HG02884 (cell line): ENCODE measurements at regions not wholly inside any gene's neighbourhood (a gene's known extent, or its start where the extent isn't known, plus 50 kb on each side); places are given as distances from the start of the nearest gene placed in this dataset.

Experiments used
- ATAC-seq: cut with Tn5 transposase; IDR thresholded peaks from one replicate; pipeline ENCODE4 v1.9.1; 2021; ENCODE audit warnings: mild to moderate bottlenecking, moderate library complexity; ENCODE audit not compliant: unreplicated experiment

GRCh38 chr19:29263305-29264135, 50.6 kb upstream of the UQCRFS1 start:
- peak; percentile 62 for ATAC-seq

- no peak for ATAC-seq
These were observed 51.9 kb upstream of the UQCRFS1 start for GRCh38 chr19:29264897-29265296.

- no peak for ATAC-seq
These were observed 52.5 kb upstream of the UQCRFS1 start for GRCh38 chr19:29265436-29265835.

GRCh38 chr19:29266001-29266400, 53.0 kb upstream of the UQCRFS1 start:
- ATAC-seq = no peak

- no peak for ATAC-seq
These were observed 53.7 kb upstream of the UQCRFS1 start for GRCh38 chr19:29266603-29267002.

GRCh38 chr19:29267701-29268100, 54.8 kb upstream of the UQCRFS1 start:
- no peak for ATAC-seq

GRCh38 chr19:29268103-29268502, 55.2 kb upstream of the UQCRFS1 start:
- ATAC-seq = no peak

- no peak for ATAC-seq
These were observed 55.9 kb upstream of the UQCRFS1 start for GRCh38 chr19:29268721-29269393.

GRCh38 chr19:29269641-29270040, 56.7 kb upstream of the UQCRFS1 start:
- no peak for ATAC-seq

GRCh38 chr19:29271341-29271740, 58.4 kb upstream of the UQCRFS1 start:
- ATAC-seq = no peak

GRCh38 chr19:29271911-29272310, 59.0 kb upstream of the UQCRFS1 start:
- no peak for ATAC-seq

GRCh38 chr19:29273000-29273640, 60.2 kb upstream of the UQCRFS1 start:
- no peak for ATAC-seq

- no peak for ATAC-seq
These were observed 62.3 kb upstream of the UQCRFS1 start for GRCh38 chr19:29275266-29275665.

- ATAC-seq = peak; percentile 97
These were observed 64.2 kb upstream of the UQCRFS1 start for GRCh38 chr19:29277102-29277501.

GRCh38 chr19:29278716-29279115, 65.8 kb upstream of the UQCRFS1 start:
- no peak for ATAC-seq

- ATAC-seq = no peak
These were observed 70.4 kb upstream of the UQCRFS1 start for GRCh38 chr19:29283366-29283765.

- no peak for ATAC-seq
These were observed 72.3 kb upstream of the UQCRFS1 start for GRCh38 chr19:29285187-29285687.

GRCh38 chr19:29285878-29286277, 72.9 kb upstream of the UQCRFS1 start:
- ATAC-seq = no peak

GRCh38 chr19:29287061-29287460, 74.1 kb upstream of the UQCRFS1 start:
- no peak for ATAC-seq

- ATAC-seq = no peak
These were observed 75.3 kb upstream of the UQCRFS1 start for GRCh38 chr19:29288256-29288655.

GRCh38 chr19:29289020-29289419, 76.1 kb upstream of the UQCRFS1 start:
- no peak for ATAC-seq

GRCh38 chr19:29290853-29291252, 77.9 kb upstream of the UQCRFS1 start:
- ATAC-seq = no peak
